GM12892 (cell line): ENCODE measurements at regions not wholly inside any gene's neighbourhood (a gene's known extent, or its start where the extent isn't known, plus 50 kb on each side); places are given as distances from the start of the nearest gene placed in this dataset.

Source experiments
- POLR2A ChIP-seq: IDR thresholded peaks from 2 replicates; pipeline ENCODE4 v1.6.1; 2011; ENCODE audit warnings: low read depth, low read length, control low read depth
- POLR2AphosphoS5 ChIP-seq: IDR thresholded peaks from 2 replicates; pipeline ENCODE4 v1.6.1; 2011; ENCODE audit warnings: low read depth, low read length, control low read depth

DNA sequence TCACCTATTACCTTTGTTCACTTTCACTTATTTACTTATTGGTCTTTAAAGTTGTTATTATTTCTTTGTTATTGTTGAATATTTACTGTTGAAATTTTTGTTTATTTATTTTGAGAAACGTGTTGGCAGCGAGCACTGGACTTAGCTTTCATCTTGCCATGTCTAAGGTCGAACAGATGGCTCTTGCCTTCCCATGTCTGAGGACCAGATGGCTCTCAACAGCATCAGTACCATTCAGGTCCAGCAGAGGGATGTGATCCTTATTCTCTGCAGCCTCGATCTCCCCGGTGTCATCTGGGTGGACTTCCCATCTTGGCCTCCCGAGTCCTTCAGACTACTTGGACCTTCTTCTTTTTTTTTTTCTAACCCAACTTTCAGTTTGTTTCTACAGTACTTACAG, 1437.6 kb downstream of the UQCRFS1 start:
- no peak for TF ChIP-seq POLR2AphosphoS5
- no peak for TF ChIP-seq POLR2A
